ENCODE measurements at regions not wholly inside any gene's neighbourhood (a gene's known extent, or its start where the extent isn't known, plus 50 kb on each side); places are given as distances from the start of the nearest gene placed in this dataset.

- Histone ChIP-seq H3K27me3 (ENCODE audit: control insufficient read depth in 5 of 5, insufficient read depth in 4 of 5, low read length in 5 of 5) (peaks cover 0 to 4% (median 0%) of the 10 kb centered on the region in 5 donors), H3K4me3 (ENCODE audit: low read depth in 1 of 5, low read length in 5 of 5) (no peak overlapping the region), H3K4me1 (ENCODE audit: control insufficient read depth in 5 of 5, insufficient read depth in 5 of 5, low read length in 5 of 5) (peaks cover 0 to 11% (median 0%) of the 10 kb centered on the region in 5 donors), H3K9me3 (ENCODE audit: control insufficient read depth in 5 of 5, low read length in 5 of 5) (peaks cover 0 to 5% (median 3%) of the 10 kb centered on the region in 5 donors), H3K27ac (ENCODE audit: low read depth, low read length) (no peak overlapping the region), H3K9ac (ENCODE audit: low read length in 5 of 5) (no peak overlapping the region), H3K36me3 (ENCODE audit: control insufficient read depth in 5 of 5, insufficient read depth in 5 of 5, low read length in 5 of 5) (no peaks in the 10 kb centered on the region)
Measured at GRCh38 chr2:234306426-234307173, 190.3 kb downstream of the ARL4C start.

GRCh38 chr2:234305846-234306245, 191.0 kb downstream of the ARL4C start:
- Histone ChIP-seq H3K27me3 (ENCODE audit: control insufficient read depth in 5 of 5, insufficient read depth in 4 of 5, low read length in 5 of 5) (peaks cover 0 to 4% (median 0%) of the 10 kb centered on the region in 5 donors), H3K4me1 (ENCODE audit: control insufficient read depth in 5 of 5, insufficient read depth in 5 of 5, low read length in 5 of 5) (peaks cover 0 to 11% (median 0%) of the 10 kb centered on the region in 5 donors), H3K9ac (ENCODE audit: low read length in 5 of 5) (no peak overlapping the region), H3K9me3 (ENCODE audit: control insufficient read depth in 5 of 5, low read length in 5 of 5) (peaks cover 0 to 5% (median 3%) of the 10 kb centered on the region in 5 donors), H3K4me3 (ENCODE audit: low read depth in 1 of 5, low read length in 5 of 5) (no peak overlapping the region), H3K36me3 (ENCODE audit: control insufficient read depth in 5 of 5, insufficient read depth in 5 of 5, low read length in 5 of 5) (no peaks in the 10 kb centered on the region), H3K27ac (ENCODE audit: low read depth, low read length) (no peak overlapping the region)

GRCh38 chr2:234304950-234305349, 191.9 kb downstream of the ARL4C start:
- Histone ChIP-seq H3K4me3 (ENCODE audit: low read depth in 1 of 5, low read length in 5 of 5) (no peak overlapping the region), H3K9ac (ENCODE audit: low read length in 5 of 5) (no peak overlapping the region), H3K9me3 (ENCODE audit: control insufficient read depth in 5 of 5, low read length in 5 of 5) (peaks cover 0 to 5% (median 3%) of the 10 kb centered on the region in 5 donors), H3K4me1 (ENCODE audit: control insufficient read depth in 5 of 5, insufficient read depth in 5 of 5, low read length in 5 of 5) (peaks cover 0 to 11% (median 0%) of the 10 kb centered on the region in 5 donors), H3K27me3 (ENCODE audit: control insufficient read depth in 5 of 5, insufficient read depth in 4 of 5, low read length in 5 of 5) (peaks cover 0 to 3% (median 0%) of the 10 kb centered on the region in 5 donors), H3K27ac (ENCODE audit: low read depth, low read length) (no peak overlapping the region), H3K36me3 (ENCODE audit: control insufficient read depth in 5 of 5, insufficient read depth in 5 of 5, low read length in 5 of 5) (no peaks in the 10 kb centered on the region)

- Histone ChIP-seq H3K4me3 (ENCODE audit: low read depth in 1 of 5, low read length in 5 of 5) (no peak overlapping the region), H3K9ac (ENCODE audit: low read length in 5 of 5) (no peak overlapping the region), H3K27me3 (ENCODE audit: control insufficient read depth in 5 of 5, insufficient read depth in 4 of 5, low read length in 5 of 5) (peaks cover 0 to 3% (median 0%) of the 10 kb centered on the region in 5 donors), H3K36me3 (ENCODE audit: control insufficient read depth in 5 of 5, insufficient read depth in 5 of 5, low read length in 5 of 5) (no peaks in the 10 kb centered on the region), H3K4me1 (ENCODE audit: control insufficient read depth in 5 of 5, insufficient read depth in 5 of 5, low read length in 5 of 5) (peaks cover 0 to 2% (median 0%) of the 10 kb centered on the region in 5 donors), H3K27ac (ENCODE audit: low read depth, low read length) (no peak overlapping the region), H3K9me3 (ENCODE audit: control insufficient read depth in 5 of 5, low read length in 5 of 5) (peaks cover 0 to 4% (median 3%) of the 10 kb centered on the region in 5 donors)
Measured at GRCh38 chr2:234302664-234302991, 194.3 kb downstream of the ARL4C start.

GRCh38 chr2:234300932-234301823, 195.7 kb downstream of the ARL4C start:
- H3K27me3 ChIP-seq (ENCODE audit: control insufficient read depth in 5 of 5, insufficient read depth in 4 of 5, low read length in 5 of 5), result peaks cover 0 to 3% (median 0%) of the 10 kb centered on the region in 5 donors
- no peak overlapping the region for H3K4me3 ChIP-seq (ENCODE audit: low read depth in 1 of 5, low read length in 5 of 5)
- no peaks in the 10 kb centered on the region for H3K4me1 ChIP-seq (ENCODE audit: control insufficient read depth in 5 of 5, insufficient read depth in 5 of 5, low read length in 5 of 5)
- H3K27ac ChIP-seq (ENCODE audit: low read depth, low read length), result no peak overlapping the region
- no peaks in the 10 kb centered on the region for H3K9me3 ChIP-seq (ENCODE audit: control insufficient read depth in 5 of 5, low read length in 5 of 5)
- H3K9ac ChIP-seq (ENCODE audit: low read length in 5 of 5), result no peak overlapping the region
- no peaks in the 10 kb centered on the region for H3K36me3 ChIP-seq (ENCODE audit: control insufficient read depth in 5 of 5, insufficient read depth in 5 of 5, low read length in 5 of 5)

- Histone ChIP-seq H3K27me3 (ENCODE audit: control insufficient read depth in 5 of 5, insufficient read depth in 4 of 5, low read length in 5 of 5) (peaks cover 0 to 3% (median 0%) of the 10 kb centered on the region in 5 donors), H3K9ac (ENCODE audit: low read length in 5 of 5) (no peak overlapping the region), H3K9me3 (ENCODE audit: control insufficient read depth in 5 of 5, low read length in 5 of 5) (no peaks in the 10 kb centered on the region), H3K27ac (ENCODE audit: low read depth, low read length) (no peak overlapping the region), H3K36me3 (ENCODE audit: control insufficient read depth in 5 of 5, insufficient read depth in 5 of 5, low read length in 5 of 5) (no peaks in the 10 kb centered on the region), H3K4me1 (ENCODE audit: control insufficient read depth in 5 of 5, insufficient read depth in 5 of 5, low read length in 5 of 5) (no peaks in the 10 kb centered on the region), H3K4me3 (ENCODE audit: low read depth in 1 of 5, low read length in 5 of 5) (no peak overlapping the region)
Measured at GRCh38 chr2:234300391-234300925, 196.4 kb downstream of the ARL4C start.

GRCh38 chr2:234298918-234299317, 198.0 kb downstream of the ARL4C start:
- Histone ChIP-seq H3K9me3 (ENCODE audit: control insufficient read depth in 5 of 5, low read length in 5 of 5) (no peaks in the 10 kb centered on the region), H3K4me1 (ENCODE audit: control insufficient read depth in 5 of 5, insufficient read depth in 5 of 5, low read length in 5 of 5) (no peaks in the 10 kb centered on the region), H3K4me3 (ENCODE audit: low read depth in 1 of 5, low read length in 5 of 5) (no peak overlapping the region), H3K27ac (ENCODE audit: low read depth, low read length) (no peak overlapping the region), H3K9ac (ENCODE audit: low read length in 5 of 5) (no peak overlapping the region), H3K27me3 (ENCODE audit: control insufficient read depth in 5 of 5, insufficient read depth in 4 of 5, low read length in 5 of 5) (peaks cover 0 to 3% (median 0%) of the 10 kb centered on the region in 5 donors), H3K36me3 (ENCODE audit: control insufficient read depth in 5 of 5, insufficient read depth in 5 of 5, low read length in 5 of 5) (no peaks in the 10 kb centered on the region)

GRCh38 chr2:234296991-234297390, 199.9 kb downstream of the ARL4C start:
- no peaks in the 10 kb centered on the region for H3K9me3 ChIP-seq (ENCODE audit: control insufficient read depth in 5 of 5, low read length in 5 of 5)
- H3K27ac ChIP-seq (ENCODE audit: low read depth, low read length), result no peak overlapping the region
- H3K9ac ChIP-seq (ENCODE audit: low read length in 5 of 5), result no peak overlapping the region

GRCh38 chr2:234293973-234294372, 202.9 kb downstream of the ARL4C start:
- H3K4me3 ChIP-seq (ENCODE audit: low read depth in 1 of 5, low read length in 5 of 5), result no peak overlapping the region
- peaks cover 0 to 23% (median 12%) of the 10 kb centered on the region in 5 donors for H3K4me1 ChIP-seq (ENCODE audit: control insufficient read depth in 5 of 5, insufficient read depth in 5 of 5, low read length in 5 of 5)
- no peak overlapping the region for H3K9ac ChIP-seq (ENCODE audit: low read length in 5 of 5)
- no peaks in the 10 kb centered on the region for H3K36me3 ChIP-seq (ENCODE audit: control insufficient read depth in 5 of 5, insufficient read depth in 5 of 5, low read length in 5 of 5)
- H3K9me3 ChIP-seq (ENCODE audit: control insufficient read depth in 5 of 5, low read length in 5 of 5), result no peaks in the 10 kb centered on the region
- no peak overlapping the region for H3K27ac ChIP-seq (ENCODE audit: low read depth, low read length)
- H3K27me3 ChIP-seq (ENCODE audit: control insufficient read depth in 5 of 5, insufficient read depth in 4 of 5, low read length in 5 of 5), result no peaks in the 10 kb centered on the region

More at GRCh38 chr2:234296991-234297390, 199.9 kb downstream of the ARL4C start:
- H3K4me1 ChIP-seq (ENCODE audit: control insufficient read depth in 5 of 5, insufficient read depth in 5 of 5, low read length in 5 of 5), result peaks cover 0 to 7% (median 5%) of the 10 kb centered on the region in 5 donors
- H3K36me3 ChIP-seq (ENCODE audit: control insufficient read depth in 5 of 5, insufficient read depth in 5 of 5, low read length in 5 of 5), result no peaks in the 10 kb centered on the region
- H3K27me3 ChIP-seq (ENCODE audit: control insufficient read depth in 5 of 5, insufficient read depth in 4 of 5, low read length in 5 of 5), result peaks cover 0 to under 1% (median 0%) of the 10 kb centered on the region in 5 donors
- H3K4me3 ChIP-seq (ENCODE audit: low read depth in 1 of 5, low read length in 5 of 5), result no peak overlapping the region

- no peak overlapping the region for H3K9ac ChIP-seq (ENCODE audit: low read length in 5 of 5)
- no peaks in the 10 kb centered on the region for H3K27me3 ChIP-seq (ENCODE audit: control insufficient read depth in 5 of 5, insufficient read depth in 4 of 5, low read length in 5 of 5)
- no peaks in the 10 kb centered on the region for H3K9me3 ChIP-seq (ENCODE audit: control insufficient read depth in 5 of 5, low read length in 5 of 5)
- no peaks in the 10 kb centered on the region for H3K36me3 ChIP-seq (ENCODE audit: control insufficient read depth in 5 of 5, insufficient read depth in 5 of 5, low read length in 5 of 5)
- H3K4me1 ChIP-seq (ENCODE audit: control insufficient read depth in 5 of 5, insufficient read depth in 5 of 5, low read length in 5 of 5), result peaks cover 0 to 23% (median 13%) of the 10 kb centered on the region in 5 donors
- no peak overlapping the region for H3K27ac ChIP-seq (ENCODE audit: low read depth, low read length)
- no peak overlapping the region for H3K4me3 ChIP-seq (ENCODE audit: low read depth in 1 of 5, low read length in 5 of 5)
Measured at GRCh38 chr2:234292962-234293243, 204.0 kb downstream of the ARL4C start.

Data from subcutaneous abdominal adipose tissue (tissue), 5 donors.